ENCODE measurements at regions not wholly inside any gene's neighbourhood (a gene's known extent, or its start where the extent isn't known, plus 50 kb on each side); places are given as distances from the start of the nearest gene placed in this dataset.

- no peak overlapping the region for H3K4me2 ChIP-seq (ENCODE audit: low read depth, low read length)
- no peaks in the 10 kb centered on the region for H3K27me3 ChIP-seq (replicated peaks; ENCODE audit: insufficient read depth, low read length)
- no peak overlapping the region for H3K9ac ChIP-seq (ENCODE audit: low read length)
- H4K20me1 ChIP-seq (ENCODE audit: insufficient read depth, low read length), result no peaks in the 10 kb centered on the region
- TF ChIP-seq CTCF (IDR thresholded peaks at IDR 0.05; ENCODE audit: low read length), result no peak
- no peak for TF ChIP-seq EZH2phosphoT487 (IDR thresholded peaks at IDR 0.05; ENCODE audit: low read length)
- no peak for TF ChIP-seq EZH2 (optimal IDR thresholded peaks at IDR 0.05; ENCODE audit: low read depth, low read length)
- H3K79me2 ChIP-seq (ENCODE audit: low read length), result no peaks in the 10 kb centered on the region
- H3K4me3 ChIP-seq (ENCODE audit: low read length), result no peak overlapping the region
- no peaks in the 10 kb centered on the region for H3K4me1 ChIP-seq (ENCODE audit: low read length)
- H3K9me3 ChIP-seq (replicated peaks; ENCODE audit: insufficient read depth, low read length), result no peaks in the 10 kb centered on the region
- H2AFZ ChIP-seq (ENCODE audit: low read length), result no peak overlapping the region
- no peaks in the 10 kb centered on the region for H3K36me3 ChIP-seq (replicated peaks; ENCODE audit: insufficient read depth, low read length)
- H3K9me2 ChIP-seq (replicated peaks; ENCODE audit: insufficient read depth, low read length), result no peaks in the 10 kb centered on the region; the same call in 1 of the 2 replicates
- no peaks in the 10 kb centered on the region for H3F3A ChIP-seq (ENCODE audit: insufficient read depth, low read length)
- no peak overlapping the region for H3K27ac ChIP-seq (ENCODE audit: low read length)
- DNase-seq, result no peak
Measured at GRCh38 chr3:99526921-99527320, 111.5 kb upstream of the COL8A1 start.

GRCh38 chr3:99524559-99524958, 113.8 kb upstream of the COL8A1 start:
- Histone ChIP-seq H3K9me3 (replicated peaks; ENCODE audit: insufficient read depth, low read length) (no peaks in the 10 kb centered on the region), H3F3A (ENCODE audit: insufficient read depth, low read length) (no peaks in the 10 kb centered on the region), H3K27ac (ENCODE audit: low read length) (no peak overlapping the region), H3K9ac (ENCODE audit: low read length) (no peak overlapping the region), H2AFZ (ENCODE audit: low read length) (no peak overlapping the region), H3K27me3 (replicated peaks; ENCODE audit: insufficient read depth, low read length) (no peaks in the 10 kb centered on the region), H3K4me1 (ENCODE audit: low read length) (no peaks in the 10 kb centered on the region), H4K20me1 (ENCODE audit: insufficient read depth, low read length) (no peaks in the 10 kb centered on the region), H3K4me3 (ENCODE audit: low read length) (no peak overlapping the region), H3K79me2 (ENCODE audit: low read length) (no peaks in the 10 kb centered on the region), H3K9me2 (replicated peaks; ENCODE audit: insufficient read depth, low read length) (no peaks in the 10 kb centered on the region; the same call in 1 of the 2 replicates), H3K4me2 (ENCODE audit: low read depth, low read length) (no peak overlapping the region), H3K36me3 (replicated peaks; ENCODE audit: insufficient read depth, low read length) (no peaks in the 10 kb centered on the region)
- no peak for DNase-seq
- TF ChIP-seq EZH2phosphoT487 (IDR thresholded peaks at IDR 0.05; ENCODE audit: low read length), result no peak
- no peak for TF ChIP-seq CTCF (IDR thresholded peaks at IDR 0.05; ENCODE audit: low read length)
- TF ChIP-seq EZH2 (optimal IDR thresholded peaks at IDR 0.05; ENCODE audit: low read depth, low read length), result no peak

- Histone ChIP-seq H3K9me2 (replicated peaks; ENCODE audit: insufficient read depth, low read length) (no peaks in the 10 kb centered on the region; the same call in 1 of the 2 replicates), H3K36me3 (replicated peaks; ENCODE audit: insufficient read depth, low read length) (no peaks in the 10 kb centered on the region), H3K27ac (ENCODE audit: low read length) (no peak overlapping the region), H3K9me3 (replicated peaks; ENCODE audit: insufficient read depth, low read length) (no peaks in the 10 kb centered on the region), H2AFZ (ENCODE audit: low read length) (no peak overlapping the region), H3K4me2 (ENCODE audit: low read depth, low read length) (no peak overlapping the region), H3K79me2 (ENCODE audit: low read length) (no peaks in the 10 kb centered on the region), H4K20me1 (ENCODE audit: insufficient read depth, low read length) (no peaks in the 10 kb centered on the region), H3K4me3 (ENCODE audit: low read length) (no peak overlapping the region), H3K27me3 (replicated peaks; ENCODE audit: insufficient read depth, low read length) (no peaks in the 10 kb centered on the region), H3K9ac (ENCODE audit: low read length) (no peak overlapping the region), H3F3A (ENCODE audit: insufficient read depth, low read length) (no peaks in the 10 kb centered on the region), H3K4me1 (ENCODE audit: low read length) (no peaks in the 10 kb centered on the region)
- TF ChIP-seq EZH2 (optimal IDR thresholded peaks at IDR 0.05; ENCODE audit: low read depth, low read length) (no peak), CTCF (IDR thresholded peaks at IDR 0.05; ENCODE audit: low read length) (no peak), EZH2phosphoT487 (IDR thresholded peaks at IDR 0.05; ENCODE audit: low read length) (no peak)
- no peak for DNase-seq
Measured at GRCh38 chr3:99523431-99524127, 114.8 kb upstream of the COL8A1 start.
